SK-N-MC (cell line): ENCODE measurements at regions not wholly inside any gene's neighbourhood (a gene's known extent, or its start where the extent isn't known, plus 50 kb on each side); places are given as distances from the start of the nearest gene placed in this dataset.

Experiments used
- EZH2 ChIP-seq: fragments of 200-600 bp; sonication (generic); IDR thresholded peaks from one replicate; pipeline ENCODE4 v1.6.1; 2017; ENCODE audit warnings: antibody characterized with exemption
- FOXP2 ChIP-seq: optimal IDR thresholded peaks from 2 replicates; pipeline ENCODE3; 2011; ENCODE audit warnings: mild to moderate bottlenecking, moderate library complexity; ENCODE audit not compliant: insufficient read depth; ENCODE audit errors: extremely low read length, control extremely low read depth
- POLR2AphosphoS5 ChIP-seq: IDR thresholded peaks from 2 replicates; pipeline ENCODE4 v1.6.1; 2012; ENCODE audit warnings: mild to moderate bottlenecking, low read depth, low read length, borderline replicate concordance

GRCh38 chr13:31853643-31854326, 114.5 kb downstream of the RXFP2 start:
- TF ChIP-seq POLR2AphosphoS5 (no peak), EZH2 (no peak), FOXP2 (no peak)
